ENCODE measurements at regions not wholly inside any gene's neighbourhood (a gene's known extent, or its start where the extent isn't known, plus 50 kb on each side); places are given as distances from the start of the nearest gene placed in this dataset.
"Not testable (repeated sequence)": the region's sequence is repeated elsewhere in the genome, so short reads cannot be mapped to it uniquely, and the experiment has no call there.

GRCh38 chr16:65837464-65837863 lies 529.0 kb upstream of the CDH5 start:
- no peak for DNase-seq (ENCODE audit: low spot score)

- no peak for DNase-seq (ENCODE audit: low spot score)
Observed at GRCh38 chr16:65834688-65835087, 531.8 kb upstream of the CDH5 start.

GRCh38 chr16:65833171-65833871 lies 533.2 kb upstream of the CDH5 start:
- no peak for DNase-seq (ENCODE audit: low spot score)

GRCh38 chr16:65832679-65833078 lies 533.8 kb upstream of the CDH5 start:
- no peak for DNase-seq (ENCODE audit: low spot score)

- DNase-seq (ENCODE audit: low spot score), result no peak
Observed at GRCh38 chr16:65831903-65832666, 534.4 kb upstream of the CDH5 start.

- no peak for DNase-seq (ENCODE audit: low spot score)
Observed at GRCh38 chr16:65829076-65829475, 537.4 kb upstream of the CDH5 start.

GRCh38 chr16:65828296-65828695 lies 538.2 kb upstream of the CDH5 start:
- DNase-seq (ENCODE audit: low spot score), result no peak

GRCh38 chr16:65827231-65827630 lies 539.3 kb upstream of the CDH5 start:
- DNase-seq (ENCODE audit: low spot score), result no peak

- DNase-seq (ENCODE audit: low spot score), result no peak
Observed at GRCh38 chr16:65825191-65825856, 541.2 kb upstream of the CDH5 start.

GRCh38 chr16:65822148-65822547 lies 544.3 kb upstream of the CDH5 start:
- no peak for DNase-seq (ENCODE audit: low spot score)

GRCh38 chr16:65819136-65819898 lies 547.2 kb upstream of the CDH5 start:
- no peak for DNase-seq (ENCODE audit: low spot score)

- DNase-seq (ENCODE audit: low spot score), result no peak
Observed at GRCh38 chr16:65817799-65818198, 548.7 kb upstream of the CDH5 start.

GRCh38 chr16:65817066-65817465 lies 549.4 kb upstream of the CDH5 start:
- DNase-seq (ENCODE audit: low spot score), result no peak

- DNase-seq (ENCODE audit: low spot score), result no peak
Observed at GRCh38 chr16:65816556-65816955, 549.9 kb upstream of the CDH5 start.

- no peak for DNase-seq (ENCODE audit: low spot score)
Observed at GRCh38 chr16:65815707-65816106, 550.8 kb upstream of the CDH5 start.

- not testable (repeated sequence) for DNase-seq (ENCODE audit: low spot score)
Observed at GRCh38 chr16:65813879-65814278, 552.6 kb upstream of the CDH5 start.

- DNase-seq (ENCODE audit: low spot score), result no peak
Observed at GRCh38 chr16:65809627-65810026, 556.9 kb upstream of the CDH5 start.

- no peak for DNase-seq (ENCODE audit: low spot score)
Observed at GRCh38 chr16:65808790-65809189, 557.7 kb upstream of the CDH5 start.

- DNase-seq (ENCODE audit: low spot score), result no peak
Observed at GRCh38 chr16:65807858-65808257, 558.6 kb upstream of the CDH5 start.

GRCh38 chr16:65805704-65806103 lies 560.8 kb upstream of the CDH5 start:
- not testable (repeated sequence) for DNase-seq (ENCODE audit: low spot score)

- no peak for DNase-seq (ENCODE audit: low spot score)
Observed at GRCh38 chr16:65796481-65796880, 570.0 kb upstream of the CDH5 start.

GRCh38 chr16:65794973-65795372 lies 571.5 kb upstream of the CDH5 start:
- DNase-seq (ENCODE audit: low spot score), result no peak
